ENCODE measurements at regions not wholly inside any gene's neighbourhood (a gene's known extent, or its start where the extent isn't known, plus 50 kb on each side); places are given as distances from the start of the nearest gene placed in this dataset.

GRCh38 chr11:25613451-25613850 is 718.5 kb upstream of the ANO3 start:
- TF ChIP-seq CTCF (optimal IDR thresholded peaks at IDR 0.05 in 1 of 3, IDR thresholded peaks at IDR 0.05 in 1 of 3, conservative IDR thresholded peaks at IDR 0.05 in 1 of 3; ENCODE audit: extremely low read depth in 1 of 3, insufficient read depth in 2 of 3, low read length in 3 of 3), result no peak
- TF ChIP-seq EZH2 (IDR thresholded peaks at IDR 0.05; ENCODE audit: low read length), result no peak

Data from keratinocyte (primary cell).